IMR-90 (cell line): ENCODE measurements at regions not wholly inside any gene's neighbourhood (a gene's known extent, or its start where the extent isn't known, plus 50 kb on each side); places are given as distances from the start of the nearest gene placed in this dataset.

Experiments used
- CTCF ChIP-seq: conservative IDR thresholded peaks from 2 replicates; pipeline ENCODE4 v1.5.1; 2012; ENCODE audit warnings: mild to moderate bottlenecking, low read depth, low read length, improper control_type of control experiment
- POLR2A ChIP-seq: IDR thresholded peaks from 2 replicates; pipeline ENCODE4 v1.6.1; 2012; ENCODE audit warnings: mild to moderate bottlenecking, low read depth, low read length

- no peak for TF ChIP-seq CTCF
- no peak for TF ChIP-seq POLR2A
Observed at GRCh38 chr2:13942111-13942510, 690.4 kb upstream of the LRATD1 start.
